Kidney (tissue), 13 donors: ENCODE measurements at regions not wholly inside any gene's neighbourhood (a gene's known extent, or its start where the extent isn't known, plus 50 kb on each side); places are given as distances from the start of the nearest gene placed in this dataset.

Source experiments
- DNase-seq, 5 donors: peaks; one replicate each; pipeline ENCODE4 v3.0.0-alpha.2; 2013 to 2020
- FAIRE-seq: peaks from 2 replicates; lab custom pipeline; 2012; peaks lifted over from hg19 to GRCh38; lab: Jason Lieb, UNC
- H3K27ac ChIP-seq, 2 donors: one replicate each; pipeline ENCODE4 v1.7.0; 2013; ENCODE audit warnings: low read depth in 2 of 2, low read length in 2 of 2, inconsistent platforms in 1 of 2
- H3K27me3 ChIP-seq: one replicate; pipeline ENCODE4 v1.7.1; 2013; ENCODE audit warnings: low read length, inconsistent platforms; ENCODE audit not compliant: control insufficient read depth, insufficient read depth
- H3K36me3 ChIP-seq, 3 donors: one replicate each; pipeline versions ENCODE4 v1.7.0 to v1.7.1; 2013; ENCODE audit warnings: low read length in 3 of 3, control low read depth in 1 of 3, inconsistent platforms in 1 of 3; ENCODE audit not compliant: insufficient read depth in 3 of 3, control insufficient read depth in 2 of 3
- H3K4me1 ChIP-seq, 3 donors: one replicate each; pipeline versions ENCODE4 v1.7.0 to v1.7.1; 2013; ENCODE audit warnings: low read length in 3 of 3, inconsistent platforms in 1 of 3, low read depth in 1 of 3; ENCODE audit not compliant: control insufficient read depth in 2 of 3, insufficient read depth in 2 of 3
- H3K4me3 ChIP-seq, 3 donors: one replicate each; pipeline versions ENCODE4 v1.7.0 to v1.8.1; 2013; ENCODE audit warnings: low read length in 3 of 3, control low read depth in 1 of 3, inconsistent platforms in 1 of 3
- H3K9ac ChIP-seq, 3 donors: one replicate each; pipeline versions ENCODE4 v1.7.0 to v1.7.1; 2013; ENCODE audit warnings: low read length in 3 of 3, control low read depth in 1 of 3, inconsistent platforms in 1 of 3
- H3K9me3 ChIP-seq, 3 donors: one replicate each; pipeline versions ENCODE4 v1.7.0 to v1.7.1; 2013; ENCODE audit warnings: low read length in 3 of 3, control low read depth in 1 of 3, inconsistent platforms in 1 of 3; ENCODE audit not compliant: control insufficient read depth in 2 of 3, insufficient read depth in 1 of 3
- intact Hi-C: fragments of 100-400 bp; cut with DNase I; formaldehyde crosslinking; loops from one replicate; pipeline ENCODE4 v1.11.1; 2022
- TF ChIP-seq, protein P1 (sequence below): IDR thresholded peaks from 3 replicates; pipeline ENCODE4 v1.5.1; 2012; ENCODE audit warnings: mild to moderate bottlenecking, moderate library complexity, borderline replicate concordance; ENCODE audit not compliant: insufficient read depth; ENCODE audit errors: extremely low read depth
- donor health status: control.
- donor health status: control.
- donor health status: control.
- donor health status: control.
- donor health status: control.
- donor health status: DM: yes; HTN: yes; CAD: no.
- donor health status: Normal renal cell carcinoma (clear cell type).

DNA sequence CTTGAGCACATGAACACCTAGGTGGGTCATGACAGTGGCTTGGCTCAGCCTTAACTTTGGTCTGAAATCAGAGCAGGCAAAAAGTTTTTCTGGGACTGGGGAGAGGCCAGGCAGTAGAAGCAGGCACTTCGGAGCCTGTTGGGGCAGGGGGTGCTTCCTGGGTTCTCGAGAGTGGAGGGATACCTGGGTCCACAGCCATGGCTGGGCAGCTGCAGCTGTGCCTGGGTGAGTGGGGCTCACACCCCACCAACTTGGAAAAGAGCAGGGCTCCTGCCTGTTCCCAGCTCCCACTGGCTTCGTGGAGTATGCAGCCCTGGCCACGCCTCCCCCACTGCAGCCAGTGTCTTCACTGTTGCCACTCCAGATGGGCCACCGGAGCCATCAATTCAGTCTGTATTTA lies 56.4 kb upstream of the NUDT6 start:
- H3K27me3 ChIP-seq: no peaks in the 10 kb centered on the region
- intact Hi-C loops: no loop called here
- no peak for DNase-seq
- H3K9me3 ChIP-seq: peaks cover 0 to 2% (median 1%) of the 10 kb centered on the region in 3 donors
- H3K4me3 ChIP-seq: no peak overlapping the region
- TF ChIP-seq, protein P1, sequence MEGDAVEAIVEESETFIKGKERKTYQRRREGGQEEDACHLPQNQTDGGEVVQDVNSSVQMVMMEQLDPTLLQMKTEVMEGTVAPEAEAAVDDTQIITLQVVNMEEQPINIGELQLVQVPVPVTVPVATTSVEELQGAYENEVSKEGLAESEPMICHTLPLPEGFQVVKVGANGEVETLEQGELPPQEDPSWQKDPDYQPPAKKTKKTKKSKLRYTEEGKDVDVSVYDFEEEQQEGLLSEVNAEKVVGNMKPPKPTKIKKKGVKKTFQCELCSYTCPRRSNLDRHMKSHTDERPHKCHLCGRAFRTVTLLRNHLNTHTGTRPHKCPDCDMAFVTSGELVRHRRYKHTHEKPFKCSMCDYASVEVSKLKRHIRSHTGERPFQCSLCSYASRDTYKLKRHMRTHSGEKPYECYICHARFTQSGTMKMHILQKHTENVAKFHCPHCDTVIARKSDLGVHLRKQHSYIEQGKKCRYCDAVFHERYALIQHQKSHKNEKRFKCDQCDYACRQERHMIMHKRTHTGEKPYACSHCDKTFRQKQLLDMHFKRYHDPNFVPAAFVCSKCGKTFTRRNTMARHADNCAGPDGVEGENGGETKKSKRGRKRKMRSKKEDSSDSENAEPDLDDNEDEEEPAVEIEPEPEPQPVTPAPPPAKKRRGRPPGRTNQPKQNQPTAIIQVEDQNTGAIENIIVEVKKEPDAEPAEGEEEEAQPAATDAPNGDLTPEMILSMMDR: no peak
- H3K36me3 ChIP-seq: peaks cover 0 to 2% (median 0%) of the 10 kb centered on the region in 3 donors
- no peak overlapping the region for H3K27ac ChIP-seq
- H3K4me1 ChIP-seq: no peaks in the 10 kb centered on the region
- no peak for FAIRE-seq
- no peak overlapping the region for H3K9ac ChIP-seq

DNA sequence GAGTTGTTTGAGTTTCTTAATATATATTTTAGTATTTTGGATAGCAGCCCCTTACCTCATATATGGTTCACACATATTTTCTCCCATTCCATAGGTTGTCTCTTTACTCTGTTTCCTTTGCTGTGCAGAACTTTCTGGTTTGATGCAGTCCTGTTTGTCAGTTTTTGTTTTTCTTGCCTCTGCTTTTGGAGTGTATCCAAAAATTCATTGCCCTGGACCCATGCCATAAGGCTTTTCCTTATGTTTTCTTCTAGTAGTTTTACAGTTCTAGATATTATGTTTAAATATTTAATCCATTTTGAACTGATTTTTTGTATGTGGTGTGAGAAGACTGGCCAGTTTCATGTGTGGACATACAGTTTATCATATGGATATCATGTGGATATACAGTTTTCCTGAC lies 58.5 kb upstream of the NUDT6 start:
- no peak for FAIRE-seq
- no peak for DNase-seq
- Histone ChIP-seq H3K27ac (no peak overlapping the region), H3K4me3 (no peak overlapping the region), H3K9ac (no peak overlapping the region), H3K36me3 (peaks cover 0 to 2% (median 0%) of the 10 kb centered on the region in 3 donors), H3K9me3 (peaks cover 0 to 2% (median 0%) of the 10 kb centered on the region in 3 donors), H3K4me1 (no peaks in the 10 kb centered on the region), H3K27me3 (no peaks in the 10 kb centered on the region)
- TF ChIP-seq, protein P1: no peak
- intact Hi-C loops: no loop called here

DNA sequence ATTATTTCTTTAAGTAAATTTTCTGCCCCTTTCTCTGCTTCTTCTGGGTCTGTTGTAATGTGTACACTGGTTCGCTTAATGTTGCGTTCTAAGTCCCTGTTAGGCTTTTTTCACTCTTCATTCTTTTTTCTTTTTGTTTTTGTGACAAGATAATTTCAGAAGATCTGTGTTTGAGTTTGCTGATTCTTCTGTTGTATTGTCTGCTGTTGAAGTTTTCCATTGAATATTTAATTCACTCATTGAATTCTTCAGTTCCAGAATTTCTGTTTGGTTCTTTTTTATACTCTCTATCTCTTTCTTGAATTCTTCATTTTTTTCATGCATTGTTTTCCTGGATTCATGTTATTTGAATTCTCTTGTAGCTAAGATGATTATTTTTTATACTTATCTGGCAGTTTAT lies 66.3 kb upstream of the NUDT6 start:
- H3K9me3 ChIP-seq: peaks cover 3 to 14% (median 5%) of the 10 kb centered on the region in 3 donors
- TF ChIP-seq, protein P1: no peak
- peaks cover 0 to 3% (median 0%) of the 10 kb centered on the region in 3 donors for H3K36me3 ChIP-seq
- no peaks in the 10 kb centered on the region for H3K27me3 ChIP-seq
- no peaks in the 10 kb centered on the region for H3K4me1 ChIP-seq
- intact Hi-C loops: no loop called here
- no peak overlapping the region for H3K27ac ChIP-seq
- no peak for FAIRE-seq
- no peak overlapping the region for H3K4me3 ChIP-seq
- H3K9ac ChIP-seq: no peak overlapping the region
- DNase-seq: no peak

DNA sequence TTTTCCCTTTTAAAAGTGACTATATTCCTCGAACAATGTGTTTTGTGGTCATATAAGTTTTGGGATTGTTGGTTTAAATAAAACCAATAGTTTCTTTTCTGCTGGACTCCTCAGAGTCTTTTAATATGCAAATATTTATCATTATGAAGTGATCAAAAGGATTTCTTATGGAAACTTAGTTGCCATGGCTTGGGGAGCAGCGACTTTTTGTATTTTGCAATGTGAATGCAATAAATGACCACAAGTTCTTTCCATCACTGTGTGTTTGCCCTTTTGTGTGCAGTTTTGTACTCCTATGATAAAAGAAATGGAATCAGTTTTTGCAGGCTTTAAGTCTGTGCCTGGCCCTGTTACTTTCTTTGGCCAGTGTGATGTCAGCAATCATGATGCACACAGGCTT lies 68.5 kb upstream of the NUDT6 start:
- H3K9ac ChIP-seq: no peak overlapping the region
- peaks cover 1 to 14% (median 5%) of the 10 kb centered on the region in 3 donors for H3K9me3 ChIP-seq
- H3K4me3 ChIP-seq: no peak overlapping the region
- H3K4me1 ChIP-seq: no peaks in the 10 kb centered on the region
- H3K27ac ChIP-seq: no peak overlapping the region
- intact Hi-C loops: no loop called here
- H3K36me3 ChIP-seq: peaks cover 0 to 3% (median 0%) of the 10 kb centered on the region in 3 donors
- no peak for DNase-seq
- TF ChIP-seq, protein P1: no peak
- no peak for FAIRE-seq
- no peaks in the 10 kb centered on the region for H3K27me3 ChIP-seq
